Ectodermal cell (in vitro differentiated cells): ENCODE measurements at regions not wholly inside any gene's neighbourhood (a gene's known extent, or its start where the extent isn't known, plus 50 kb on each side); places are given as distances from the start of the nearest gene placed in this dataset.

Source experiments
- H3K27ac ChIP-seq: 2 replicates; pipeline ENCODE4 v1.7.0; 2013; ENCODE audit warnings: mild to moderate bottlenecking, low read depth, low read length; ENCODE audit not compliant: insufficient read depth, poor library complexity, severe bottlenecking
- H3K27me3 ChIP-seq: 2 replicates; pipeline ENCODE4 v1.7.0; 2013; ENCODE audit warnings: mild to moderate bottlenecking, low read length; ENCODE audit not compliant: insufficient read depth, control insufficient read depth, poor library complexity, severe bottlenecking
- H3K36me3 ChIP-seq: one replicate; pipeline ENCODE4 v1.7.0; 2013; ENCODE audit warnings: low read length; ENCODE audit not compliant: control insufficient read depth, insufficient read depth
- H3K4me1 ChIP-seq: one replicate; pipeline ENCODE4 v1.7.0; 2013; ENCODE audit warnings: low read length; ENCODE audit not compliant: control insufficient read depth, insufficient read depth
- H3K4me3 ChIP-seq: 2 replicates; pipeline ENCODE4 v1.7.0; 2013; ENCODE audit warnings: low read depth, low read length, control low read depth; ENCODE audit not compliant: insufficient read depth
- H3K9me3 ChIP-seq: 2 replicates; pipeline ENCODE4 v1.7.0; 2013; ENCODE audit warnings: mild to moderate bottlenecking, low read length, moderate library complexity; ENCODE audit not compliant: control insufficient read depth
- WGBS, 2 experiments: methylation state at CpG; one replicate each; pipeline ENCODE4 v1.1.7; 2013; ENCODE audit warnings: missing lambda C conversion rate in 2 of 2; 5-methylcytosine and 5-hydroxymethylcytosine counted together

DNA sequence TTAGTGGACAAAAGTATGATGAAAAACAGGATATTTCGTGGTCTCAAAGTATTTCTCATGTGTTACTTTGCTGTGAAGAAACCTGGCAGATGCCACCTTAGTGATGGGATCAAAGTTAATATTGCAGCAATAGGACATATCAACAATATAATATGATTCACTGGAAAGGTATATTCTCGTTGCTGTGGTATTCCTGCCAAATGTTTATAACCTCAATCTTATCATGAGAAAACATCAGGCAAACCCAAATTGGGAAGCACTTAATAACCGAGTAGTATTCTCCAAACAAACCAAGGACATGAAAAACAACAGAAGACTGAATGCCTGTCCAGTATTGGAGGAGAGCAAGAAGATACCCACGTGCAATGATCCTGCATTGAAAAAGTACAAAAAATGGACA, 302.6 kb upstream of the MC4R start:
- H3K4me3 ChIP-seq: no peak overlapping the region
- WGBS, 2 experiments: 85% methylated on average over 2 to 4 of the region's 4 CpGs

GRCh38 chr18:60675801-60676200, 303.2 kb upstream of the MC4R start:
- Histone ChIP-seq H3K9me3 (no peaks in the 10 kb centered on the region), H3K36me3 (no peaks in the 10 kb centered on the region), H3K27me3 (no peaks in the 10 kb centered on the region), H3K4me1 (no peaks in the 10 kb centered on the region), H3K27ac (no peak overlapping the region), H3K4me3 (no peak overlapping the region)
- WGBS, 2 experiments: 91 to 94% methylated on average over 2 of the region's 2 CpGs

More for the DNA sequence above, 302.6 kb upstream of the MC4R start:
- no peaks in the 10 kb centered on the region for H3K4me1 ChIP-seq
- no peaks in the 10 kb centered on the region for H3K36me3 ChIP-seq
- H3K27ac ChIP-seq: no peak overlapping the region
- H3K9me3 ChIP-seq: no peaks in the 10 kb centered on the region
- H3K27me3 ChIP-seq: no peaks in the 10 kb centered on the region

GRCh38 chr18:60676815-60677214, 304.2 kb upstream of the MC4R start:
- Histone ChIP-seq H3K27ac (no peak overlapping the region), H3K36me3 (no peaks in the 10 kb centered on the region), H3K4me1 (no peaks in the 10 kb centered on the region), H3K4me3 (no peak overlapping the region), H3K27me3 (no peaks in the 10 kb centered on the region), H3K9me3 (no peaks in the 10 kb centered on the region)
- 61 to 65% methylated on average over 4 of the region's 4 CpGs for WGBS, 2 experiments

GRCh38 chr18:60684843-60685513, 312.4 kb upstream of the MC4R start:
- Histone ChIP-seq H3K27ac (no peak overlapping the region), H3K4me3 (no peak overlapping the region), H3K4me1 (no peaks in the 10 kb centered on the region), H3K9me3 (no peaks in the 10 kb centered on the region), H3K27me3 (no peaks in the 10 kb centered on the region), H3K36me3 (no peaks in the 10 kb centered on the region)
- 53 to 63% methylated on average over 5 to 6 of the region's 6 CpGs for WGBS, 2 experiments

GRCh38 chr18:60686142-60686541, 313.6 kb upstream of the MC4R start:
- Histone ChIP-seq H3K4me1 (no peaks in the 10 kb centered on the region), H3K9me3 (no peaks in the 10 kb centered on the region), H3K36me3 (no peaks in the 10 kb centered on the region), H3K27me3 (no peaks in the 10 kb centered on the region), H3K27ac (no peak overlapping the region), H3K4me3 (no peak overlapping the region)
- 90 to 92% methylated on average over 3 of the region's 3 CpGs for WGBS, 2 experiments

GRCh38 chr18:60691061-60691460, 318.5 kb upstream of the MC4R start:
- H3K9me3 ChIP-seq: no peaks in the 10 kb centered on the region
- H3K27me3 ChIP-seq: no peaks in the 10 kb centered on the region
- no peak overlapping the region for H3K27ac ChIP-seq
- no peak overlapping the region for H3K4me3 ChIP-seq
- H3K36me3 ChIP-seq: no peaks in the 10 kb centered on the region
- H3K4me1 ChIP-seq: no peaks in the 10 kb centered on the region

DNA sequence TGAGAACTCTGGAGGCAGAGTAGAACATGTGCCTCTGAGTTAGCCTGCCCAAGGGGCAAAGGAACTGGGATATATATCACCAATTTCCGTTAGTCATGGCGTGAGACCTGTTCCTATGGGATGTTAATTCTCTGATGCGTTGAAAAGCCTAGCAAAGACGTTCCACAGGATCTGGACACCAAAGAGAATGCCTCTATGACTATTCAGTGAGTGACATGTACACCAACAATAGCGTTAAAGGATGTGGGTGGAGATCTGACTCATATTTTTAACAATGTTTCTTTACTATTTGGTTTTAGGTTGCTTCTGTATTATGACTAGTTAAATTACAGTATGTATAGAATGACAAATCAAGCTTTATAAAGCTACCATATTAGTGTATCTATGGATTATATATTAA, 320.9 kb upstream of the MC4R start:
- no peaks in the 10 kb centered on the region for H3K27me3 ChIP-seq
- H3K27ac ChIP-seq: no peak overlapping the region
- no peaks in the 10 kb centered on the region for H3K36me3 ChIP-seq
- WGBS, 2 experiments: 95 to 96% methylated on average over 5 of the region's 5 CpGs
- H3K4me1 ChIP-seq: no peaks in the 10 kb centered on the region
- no peak overlapping the region for H3K4me3 ChIP-seq
- no peaks in the 10 kb centered on the region for H3K9me3 ChIP-seq

GRCh38 chr18:60698901-60699300, 326.3 kb upstream of the MC4R start:
- Histone ChIP-seq H3K27ac (no peak overlapping the region), H3K4me3 (no peak overlapping the region), H3K36me3 (no peaks in the 10 kb centered on the region), H3K9me3 (no peaks in the 10 kb centered on the region), H3K27me3 (no peaks in the 10 kb centered on the region), H3K4me1 (no peaks in the 10 kb centered on the region)
- 82 to 90% methylated on average over 2 to 3 of the region's 3 CpGs for WGBS, 2 experiments

DNA sequence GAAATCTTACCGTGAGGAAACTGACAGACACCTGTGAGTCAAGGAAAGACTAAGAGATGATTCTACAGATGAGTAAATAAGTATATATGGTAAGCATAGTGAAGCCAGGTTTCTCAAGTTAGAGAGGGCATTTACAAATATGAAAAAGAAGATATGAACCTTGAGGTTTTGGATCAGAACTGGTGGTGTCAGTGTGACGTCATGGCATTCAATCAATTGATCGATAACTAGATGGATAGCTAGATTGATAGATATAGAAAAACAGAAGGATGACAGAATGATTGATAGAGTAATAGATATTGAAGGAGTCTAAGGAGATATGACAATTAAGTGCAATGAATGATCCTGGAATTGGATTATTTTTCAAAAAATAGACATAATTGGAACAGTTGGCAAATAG, 350.2 kb upstream of the MC4R start:
- H3K9me3 ChIP-seq: no peaks in the 10 kb centered on the region
- 95 to 98% methylated on average over 3 of the region's 3 CpGs for WGBS, 2 experiments

DNA sequence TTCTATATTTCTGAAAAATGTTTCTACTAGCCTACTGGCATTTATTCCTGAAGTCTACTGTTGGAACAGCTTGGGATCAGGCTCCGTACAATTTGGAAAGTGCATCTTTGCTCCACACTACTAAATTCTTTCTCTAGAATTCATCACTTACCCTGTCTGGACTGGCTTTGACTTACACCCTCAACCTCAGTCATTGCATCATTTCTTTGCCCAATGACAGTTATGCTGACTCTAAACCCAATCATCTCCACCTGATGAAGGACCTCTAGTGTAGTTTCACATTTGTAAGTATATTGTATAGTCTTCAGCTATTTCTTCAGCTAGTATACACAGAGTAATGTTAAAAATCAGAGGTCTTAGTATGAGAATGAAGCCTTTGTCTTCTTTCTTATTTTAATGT, 359.6 kb upstream of the MC4R start:
- H3K9me3 ChIP-seq: no peaks in the 10 kb centered on the region
- H3K27ac ChIP-seq: no peak overlapping the region
- no peaks in the 10 kb centered on the region for H3K27me3 ChIP-seq
- no peak overlapping the region for H3K4me3 ChIP-seq
- H3K36me3 ChIP-seq: no peaks in the 10 kb centered on the region
- 97 to 100% methylated on average over 1 of the region's 1 CpG for WGBS, 2 experiments
- H3K4me1 ChIP-seq: no peaks in the 10 kb centered on the region

More for the DNA sequence above, 350.2 kb upstream of the MC4R start:
- no peak overlapping the region for H3K27ac ChIP-seq
- no peaks in the 10 kb centered on the region for H3K4me1 ChIP-seq
- H3K36me3 ChIP-seq: no peaks in the 10 kb centered on the region
- H3K4me3 ChIP-seq: no peak overlapping the region
- H3K27me3 ChIP-seq: no peaks in the 10 kb centered on the region

- H3K4me1 ChIP-seq: no peaks in the 10 kb centered on the region
- no peaks in the 10 kb centered on the region for H3K36me3 ChIP-seq
- H3K27ac ChIP-seq: no peak overlapping the region
- H3K27me3 ChIP-seq: no peaks in the 10 kb centered on the region
- H3K4me3 ChIP-seq: no peak overlapping the region
- WGBS, 2 experiments: 86 to 89% methylated on average over 7 of the region's 7 CpGs
- H3K9me3 ChIP-seq: no peaks in the 10 kb centered on the region
Observed at GRCh38 chr18:60739212-60739611, 366.6 kb upstream of the MC4R start.
